ENCODE measurements at regions not wholly inside any gene's neighbourhood (a gene's known extent, or its start where the extent isn't known, plus 50 kb on each side); places are given as distances from the start of the nearest gene placed in this dataset.
"Not testable (repeated sequence)": the region's sequence is repeated elsewhere in the genome, so short reads cannot be mapped to it uniquely, and the experiment has no call there.

GRCh38 chr11:115645631-115646317 is 141.6 kb upstream of the CADM1 start:
- H3K4me3 ChIP-seq (ENCODE audit: low read depth, low read length): no peak overlapping the region
- in situ Hi-C loops (cut with HindIII; ENCODE audit: low sequenced_read_pairs): no loop called here
- TF ChIP-seq CTCF (IDR thresholded peaks at IDR 0.05; ENCODE audit: low read depth, low read length, missing control alignments): no peak
- no peak for DNase-seq (ENCODE audit: low read depth)

- no peak for TF ChIP-seq CTCF (IDR thresholded peaks at IDR 0.05; ENCODE audit: low read depth, low read length, missing control alignments)
- DNase-seq (ENCODE audit: low read depth): peak; percentile 54
- H3K4me3 ChIP-seq (ENCODE audit: low read depth, low read length): no peak overlapping the region
- in situ Hi-C loops (cut with HindIII; ENCODE audit: low sequenced_read_pairs): no loop called here
Measured at GRCh38 chr11:115644856-115645255, 140.6 kb upstream of the CADM1 start.

- DNase-seq (ENCODE audit: low read depth): no peak
- TF ChIP-seq CTCF (IDR thresholded peaks at IDR 0.05; ENCODE audit: low read depth, low read length, missing control alignments): no peak
- in situ Hi-C loops (cut with HindIII; ENCODE audit: low sequenced_read_pairs): no loop called here
- H3K4me3 ChIP-seq (ENCODE audit: low read depth, low read length): no peak overlapping the region
Measured at GRCh38 chr11:115643549-115644270, 139.5 kb upstream of the CADM1 start.

DNA sequence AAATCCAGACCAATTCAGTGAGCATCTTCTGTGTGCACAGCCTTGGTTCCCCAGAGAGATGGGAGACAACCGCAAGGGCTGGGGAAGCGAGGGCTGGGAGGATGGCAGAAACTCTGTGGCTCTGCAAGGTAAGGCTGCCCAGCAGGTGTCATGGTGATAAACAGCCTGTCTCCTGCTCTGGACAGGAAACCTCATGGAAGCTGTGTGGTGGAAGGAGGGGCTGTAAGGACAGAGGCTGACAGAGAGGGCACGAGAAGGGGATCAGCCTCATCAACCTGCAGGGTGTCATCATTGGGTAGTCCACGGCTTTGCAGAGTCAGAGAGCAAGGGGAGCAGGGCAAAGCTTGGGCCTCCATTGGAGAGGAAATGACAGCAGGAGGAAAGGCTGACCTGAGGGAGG is 138.4 kb upstream of the CADM1 start:
- in situ Hi-C loops (cut with HindIII; ENCODE audit: low sequenced_read_pairs): no loop called here
- no peak overlapping the region for H3K4me3 ChIP-seq (ENCODE audit: low read depth, low read length)
- no peak for TF ChIP-seq CTCF (IDR thresholded peaks at IDR 0.05; ENCODE audit: low read depth, low read length, missing control alignments)
- DNase-seq (ENCODE audit: low read depth): no peak

DNA sequence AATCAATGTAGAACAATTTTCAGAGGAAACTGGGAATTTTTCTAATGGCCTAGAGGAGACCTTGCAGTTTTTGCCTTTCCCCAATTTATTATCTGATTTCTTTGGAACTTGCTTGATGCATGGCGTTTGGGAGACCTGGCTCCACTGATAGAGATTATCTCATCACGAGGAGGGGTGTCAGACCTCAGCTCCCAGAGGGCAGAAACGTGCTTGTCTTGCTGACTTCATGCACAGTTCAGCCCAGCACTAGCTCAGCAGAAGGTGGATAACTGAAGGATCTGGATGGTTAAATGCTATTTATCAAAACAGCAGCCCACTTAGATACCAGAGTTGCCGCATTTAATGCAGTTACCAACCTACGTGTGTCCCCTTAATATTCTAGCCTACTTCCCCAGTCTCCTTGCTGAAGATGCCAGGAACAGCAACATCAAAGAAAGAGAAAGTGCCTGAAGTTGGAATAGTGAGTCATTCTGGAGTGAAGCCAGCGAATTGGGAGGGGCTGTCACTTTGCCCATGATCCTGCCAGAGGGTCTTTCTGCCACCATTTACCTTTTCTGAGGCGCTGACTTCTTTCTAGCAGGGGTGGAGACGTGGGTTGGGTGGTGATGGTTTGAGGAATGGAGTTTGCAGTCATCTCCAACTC is 133.5 kb upstream of the CADM1 start:
- TF ChIP-seq CTCF (IDR thresholded peaks at IDR 0.05; ENCODE audit: low read depth, low read length, missing control alignments): no peak
- in situ Hi-C loops (cut with HindIII; ENCODE audit: low sequenced_read_pairs): loop anchor here (5.0 kb wide), 1 partner anchor 60 kb away; no protein-coding TSS in a partner anchor
- DNase-seq (ENCODE audit: low read depth): no peak
- no peak overlapping the region for H3K4me3 ChIP-seq (ENCODE audit: low read depth, low read length)

- H3K4me3 ChIP-seq (ENCODE audit: low read depth, low read length): no peak overlapping the region
- in situ Hi-C loops (cut with HindIII; ENCODE audit: low sequenced_read_pairs): loop anchor here (5.0 kb wide), 1 partner anchor 60 kb away; no protein-coding TSS in a partner anchor
- TF ChIP-seq CTCF (IDR thresholded peaks at IDR 0.05; ENCODE audit: low read depth, low read length, missing control alignments): no peak
- no peak for DNase-seq (ENCODE audit: low read depth)
Measured at GRCh38 chr11:115636753-115637527, 132.7 kb upstream of the CADM1 start.

GRCh38 chr11:115633977-115634376 is 129.8 kb upstream of the CADM1 start:
- in situ Hi-C loops (cut with HindIII; ENCODE audit: low sequenced_read_pairs); H3K4me3 ChIP-seq (ENCODE audit: low read depth, low read length); DNase-seq (ENCODE audit: low read depth): not testable (repeated sequence)
